Putamen (tissue), 1 donor: ENCODE measurements at regions not wholly inside any gene's neighbourhood (a gene's known extent, or its start where the extent isn't known, plus 50 kb on each side); places are given as distances from the start of the nearest gene placed in this dataset.
"Not testable (repeated sequence)": the region's sequence is repeated elsewhere in the genome, so short reads cannot be mapped to it uniquely, and the experiment has no call there.

Source experiments
- DNase-seq: peaks from one replicate; pipeline ENCODE4 v3.0.0-alpha.2; 2016; ENCODE audit warnings: low spot score

DNA sequence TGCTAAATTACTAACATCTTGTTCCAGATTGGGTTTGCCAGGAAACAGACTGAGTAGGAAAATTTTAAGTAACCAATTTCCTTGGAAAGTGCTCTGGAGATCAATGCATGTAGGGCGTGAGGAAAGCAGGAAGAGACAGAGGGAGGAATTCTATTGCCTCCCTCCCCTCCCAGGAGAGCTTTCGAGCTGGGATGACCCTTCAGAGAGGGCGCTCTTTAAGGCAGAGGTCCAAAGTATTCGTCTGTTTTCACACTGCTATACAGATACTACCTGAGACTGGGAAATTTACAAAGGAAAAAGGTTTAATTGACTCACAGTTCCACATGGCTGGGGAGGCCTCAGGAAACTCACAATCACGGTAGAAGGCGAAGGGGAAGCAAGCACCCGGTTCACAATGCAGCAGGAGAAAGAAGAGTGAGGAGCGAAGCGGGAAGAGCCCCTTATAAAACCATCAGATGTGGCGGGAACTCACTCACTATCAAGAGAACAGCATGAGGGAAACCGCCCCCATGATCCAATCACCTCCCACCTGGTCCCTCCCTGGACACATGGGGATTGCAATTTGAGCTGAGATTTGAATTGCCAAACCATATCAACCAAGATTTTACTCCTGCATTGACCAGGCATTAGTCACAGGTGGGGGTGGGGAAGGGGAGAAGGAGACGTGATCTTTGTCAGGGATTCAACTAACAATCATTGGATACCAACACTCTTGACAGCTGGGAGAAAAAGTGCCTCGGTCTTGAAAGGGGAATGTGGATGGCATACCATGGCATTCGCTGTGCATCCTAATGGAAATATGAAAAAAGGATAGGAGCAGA is 63.8 kb downstream of the SLITRK2 start:
- no peak for DNase-seq

DNA sequence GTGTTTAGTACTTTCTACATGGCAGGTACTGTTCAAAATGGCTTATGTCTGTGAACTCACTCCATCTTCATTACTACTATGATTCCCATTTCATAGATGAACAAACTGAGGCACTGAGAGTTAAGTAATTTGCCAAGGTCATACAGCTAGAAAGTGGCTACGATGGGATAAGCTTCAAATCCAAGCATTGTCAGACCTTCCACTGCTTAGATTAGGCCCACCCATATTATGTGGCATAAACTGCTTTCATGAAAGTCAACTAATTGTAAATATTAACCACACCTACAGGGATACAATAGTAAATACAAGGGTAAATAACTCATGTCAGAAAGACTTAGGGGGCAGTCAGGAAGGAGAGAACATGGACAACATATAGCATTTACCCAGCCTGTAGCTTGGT is 68.8 kb downstream of the SLITRK2 start:
- no peak for DNase-seq

DNA sequence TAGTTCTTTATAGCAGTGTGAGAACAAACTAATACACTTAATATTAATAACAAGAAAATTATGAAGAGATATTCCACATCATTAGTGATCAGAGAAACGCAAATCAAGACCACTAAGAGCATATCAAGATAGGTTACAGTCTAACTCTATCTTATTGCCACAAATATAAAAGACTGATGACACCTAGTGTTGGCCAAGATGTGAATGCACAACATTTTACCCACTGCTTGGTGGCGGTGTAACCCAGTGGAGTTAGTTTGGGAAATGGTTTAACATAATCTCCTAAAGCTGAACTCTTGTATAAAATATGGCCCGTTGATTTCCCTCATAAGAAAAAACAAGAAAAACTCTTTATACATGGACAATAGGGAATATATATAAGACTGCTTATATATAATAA is 92.4 kb downstream of the SLITRK2 start:
- peak; percentile 15 for DNase-seq

DNA sequence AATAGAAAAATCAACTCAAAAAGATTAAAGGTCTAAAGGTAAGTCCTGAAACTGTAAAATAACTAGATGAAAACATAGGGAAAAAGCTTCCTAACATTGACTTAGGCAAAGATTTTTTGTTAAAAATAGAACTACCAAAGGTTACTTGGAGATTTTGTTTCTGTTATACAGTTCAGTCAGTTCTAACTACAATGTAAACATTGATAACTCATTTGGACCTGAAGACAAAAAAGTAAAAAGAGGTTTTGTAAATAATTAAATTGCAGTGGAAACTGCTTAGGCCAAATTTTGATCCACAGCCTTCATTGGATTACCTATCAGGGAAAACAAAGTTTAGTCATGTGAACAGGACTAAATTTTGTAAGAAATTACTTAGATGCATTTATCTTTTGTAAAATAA is 101.8 kb downstream of the SLITRK2 start:
- no peak for DNase-seq

DNA sequence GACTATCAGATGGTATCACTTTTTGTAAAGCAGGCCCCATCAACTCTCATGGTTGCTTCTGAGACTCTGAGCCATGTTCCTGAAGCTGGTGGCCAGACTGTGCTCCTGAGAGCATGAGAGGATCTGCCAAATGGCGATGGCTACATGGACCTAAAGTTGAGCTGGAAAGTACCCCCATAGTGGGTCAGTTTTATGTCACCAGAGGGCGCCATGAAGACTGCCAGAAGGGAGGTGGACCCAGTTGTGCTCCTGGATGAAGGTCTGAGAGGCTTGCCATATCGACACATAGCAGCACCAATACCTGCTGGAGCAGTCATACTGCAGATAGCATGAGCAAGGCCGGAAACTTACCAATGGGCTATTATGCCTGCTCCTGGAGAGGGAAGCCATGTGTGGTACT is 105.7 kb downstream of the SLITRK2 start:
- no peak for DNase-seq

DNA sequence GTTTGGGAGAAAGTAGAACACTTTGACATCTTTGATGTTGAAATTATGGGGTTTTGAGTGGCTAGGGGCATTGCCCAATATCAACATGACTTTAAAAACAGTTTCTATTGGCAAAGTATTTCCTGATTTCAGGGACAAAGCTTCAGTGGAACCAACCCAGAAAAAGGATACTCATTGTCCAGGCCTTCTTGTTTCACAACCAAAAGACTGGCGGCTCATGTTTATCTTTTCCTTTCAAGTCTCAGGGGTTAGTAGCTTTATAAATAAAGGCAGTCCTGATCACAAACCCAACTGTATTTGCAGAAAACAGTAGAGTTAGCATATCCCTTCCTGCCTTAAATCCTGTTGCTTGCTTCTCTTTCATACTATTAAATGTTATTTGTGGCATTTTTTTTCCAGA is 119.1 kb downstream of the SLITRK2 start:
- DNase-seq = no peak

DNA sequence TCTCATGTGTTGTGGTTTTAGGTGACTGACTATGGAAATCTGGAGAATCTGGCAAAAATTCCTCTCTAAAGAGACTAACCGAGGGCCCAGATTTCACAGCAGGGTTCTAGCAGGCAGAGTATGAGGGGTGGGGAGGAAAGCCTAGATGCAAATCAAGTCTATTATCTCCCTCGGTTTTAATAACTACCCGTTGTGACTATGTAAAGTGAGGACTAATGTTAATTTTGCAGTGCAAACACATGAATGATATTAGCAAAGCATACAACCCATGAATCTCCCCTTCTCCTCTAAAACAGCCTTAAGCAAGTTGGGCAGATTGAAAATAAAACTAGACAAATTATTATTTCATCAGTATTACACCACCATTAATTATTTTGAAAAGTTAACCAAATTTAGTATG is 131.4 kb downstream of the SLITRK2 start:
- DNase-seq = no peak

DNA sequence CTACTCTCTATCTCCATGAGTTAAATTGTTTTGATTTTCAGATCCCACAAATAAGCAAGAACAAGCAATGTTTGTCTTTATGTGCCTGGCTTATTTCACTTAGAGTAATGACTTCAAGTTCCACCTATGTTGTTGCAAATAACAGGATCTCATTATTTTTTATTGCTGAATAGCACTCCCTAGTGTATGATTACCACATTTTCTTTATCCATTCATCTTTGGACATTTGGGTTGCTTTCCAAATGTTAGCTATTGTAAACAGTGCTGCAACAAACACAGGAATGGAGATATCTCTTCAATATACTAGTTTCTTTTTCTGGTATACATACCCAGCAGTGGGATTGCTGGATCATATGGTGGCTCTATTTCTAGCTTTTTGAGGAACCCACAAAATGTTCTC is 136.0 kb downstream of the SLITRK2 start:
- no peak for DNase-seq

DNA sequence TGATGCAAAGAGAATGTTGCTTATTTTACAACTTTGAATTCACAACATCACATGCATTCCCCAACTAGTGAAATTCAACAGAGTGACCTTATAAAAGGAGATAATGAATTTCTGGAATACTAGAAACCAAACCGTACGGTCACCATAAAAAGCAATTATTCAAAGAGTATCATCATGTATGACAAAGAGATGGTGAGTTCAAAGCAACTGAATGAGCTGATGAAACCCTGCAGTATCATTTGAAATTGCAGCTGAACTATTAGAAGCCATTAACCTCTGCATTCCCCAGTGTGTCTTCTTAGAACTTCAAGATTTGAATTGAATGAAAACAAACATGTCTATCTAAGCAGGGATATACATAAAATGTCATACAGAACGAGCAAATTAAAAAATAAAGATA is 172.4 kb downstream of the SLITRK2 start:
- no peak for DNase-seq

DNA sequence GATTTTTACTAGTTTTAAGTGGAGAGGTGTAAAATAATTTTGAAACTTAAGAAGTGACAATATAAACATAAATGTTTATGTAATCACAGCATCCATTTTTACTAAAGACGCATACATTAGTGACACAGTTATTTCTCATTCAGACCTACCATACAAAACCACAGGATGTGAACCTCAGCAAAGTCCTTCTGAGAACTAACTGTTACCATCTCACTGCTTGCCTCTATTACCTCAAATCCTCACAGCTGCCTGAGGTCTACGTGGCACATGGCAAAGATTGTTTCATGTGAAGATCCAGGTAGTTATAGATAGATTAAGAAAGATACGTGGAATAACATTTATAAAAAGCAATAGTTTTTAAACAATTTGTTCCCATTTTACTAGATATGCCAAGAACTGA is 189.0 kb downstream of the SLITRK2 start:
- no peak for DNase-seq

DNA sequence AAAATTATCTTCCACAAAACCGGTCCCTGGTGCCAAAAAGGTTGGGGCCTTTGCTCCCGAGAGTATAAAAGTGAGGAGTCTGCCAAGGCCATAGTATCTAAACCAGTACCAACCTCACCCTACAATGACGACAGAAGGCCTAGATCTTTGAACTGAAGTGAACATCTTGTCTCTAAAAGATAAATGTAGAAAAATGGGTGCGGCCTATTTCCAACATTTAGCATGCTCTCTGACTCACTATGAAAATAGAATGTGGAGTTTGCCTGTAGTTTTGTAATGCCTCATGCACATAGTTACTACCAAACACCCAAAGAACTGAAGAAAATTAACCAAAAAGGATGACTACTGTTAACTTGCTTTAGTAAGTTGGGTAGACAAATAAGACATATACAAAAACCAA is 218.4 kb downstream of the SLITRK2 start:
- DNase-seq = no peak

DNA sequence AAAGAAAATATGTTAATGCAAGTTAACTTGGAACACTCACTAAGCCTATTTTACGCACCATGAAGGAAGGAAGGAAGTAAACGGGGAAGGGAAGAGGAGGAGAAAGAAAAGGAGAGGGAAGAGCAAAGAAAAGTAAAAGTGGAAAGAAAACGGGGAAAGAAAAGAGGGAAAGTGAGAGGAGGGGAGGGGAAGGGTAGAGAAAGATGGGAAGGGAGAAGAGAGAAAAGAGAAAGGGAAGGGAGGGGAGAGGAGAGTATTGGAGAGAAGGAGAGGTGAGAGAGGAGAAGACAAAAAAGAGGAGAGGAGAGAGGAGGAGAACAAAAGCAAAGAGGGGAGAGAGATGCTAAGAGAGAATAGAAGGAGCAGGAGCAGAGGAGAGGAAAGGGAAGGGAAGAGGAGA is 224.1 kb downstream of the SLITRK2 start:
- DNase-seq = no peak

DNA sequence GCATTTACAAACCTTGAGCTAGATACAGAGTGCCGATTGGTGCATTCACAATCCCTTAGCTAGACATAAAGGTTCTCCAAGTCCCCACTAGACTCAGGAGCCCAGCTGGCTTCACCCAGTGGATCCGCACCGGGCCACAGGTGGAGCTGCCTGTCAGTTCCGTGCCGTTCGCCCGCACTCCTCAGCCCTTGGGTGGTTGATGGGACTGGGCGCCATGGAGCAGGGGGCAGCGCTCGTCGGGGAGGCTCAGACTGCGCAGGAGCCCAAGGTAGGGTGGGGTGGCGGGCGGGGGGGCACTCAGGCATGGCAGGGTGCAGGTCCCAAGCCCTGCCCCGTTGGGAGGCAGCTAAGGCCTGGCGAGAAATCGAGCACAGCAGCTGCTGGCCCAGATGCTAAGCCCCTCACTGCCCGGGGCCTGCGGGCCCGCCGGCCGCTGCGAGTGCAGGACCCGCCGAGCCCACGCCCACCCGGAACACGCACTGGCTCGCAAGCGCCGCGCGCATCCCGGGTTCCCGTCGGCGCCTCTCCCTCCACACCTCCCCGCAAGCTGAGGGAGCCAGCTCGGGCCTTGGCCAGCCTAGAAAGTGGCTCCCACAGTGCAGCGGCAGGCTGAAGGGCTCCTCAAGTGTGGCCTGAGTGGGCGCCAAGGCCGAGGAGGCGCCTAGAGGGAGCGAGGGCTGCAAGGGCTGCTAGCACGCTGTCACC is 228.5 kb downstream of the SLITRK2 start:
- not testable (repeated sequence) for DNase-seq

DNA sequence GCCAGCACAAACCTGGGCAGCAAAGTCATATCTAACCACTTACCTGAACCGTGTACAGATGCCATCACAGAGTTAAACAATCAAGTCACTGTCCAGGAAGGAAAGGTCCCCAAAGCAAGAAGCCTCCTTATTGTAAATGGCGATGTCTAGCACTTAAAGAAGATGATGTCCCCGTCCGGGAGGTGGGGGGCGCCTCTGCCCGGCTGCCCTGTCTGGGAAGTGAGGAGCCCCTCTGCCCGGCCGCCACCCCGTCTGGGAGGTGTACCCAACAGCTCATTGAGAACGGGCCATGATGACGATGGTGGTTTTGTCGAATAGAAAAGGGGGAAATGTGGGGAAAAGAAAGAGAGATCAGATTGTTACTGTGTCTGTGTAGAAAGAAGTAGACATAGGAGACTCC is 231.9 kb downstream of the SLITRK2 start:
- not testable (repeated sequence) for DNase-seq

DNA sequence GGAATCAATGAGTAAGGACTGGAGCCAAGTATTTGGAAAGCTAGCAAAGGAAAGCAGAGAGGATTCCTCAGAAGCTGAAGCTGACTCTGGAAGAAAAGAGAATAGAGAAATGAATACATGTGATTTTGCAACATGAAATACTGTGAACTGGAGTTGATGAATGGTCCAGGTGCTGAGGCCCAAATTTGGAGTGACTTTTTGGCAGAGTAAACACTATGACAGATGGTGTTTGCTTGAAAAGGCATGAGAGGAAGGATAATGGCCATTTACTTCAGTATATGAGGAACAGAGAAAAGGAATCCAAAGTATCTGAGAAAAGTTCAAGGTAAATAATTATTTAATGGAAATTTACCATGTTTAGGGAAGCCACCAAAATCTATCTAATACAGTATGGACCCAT is 236.7 kb downstream of the SLITRK2 start:
- DNase-seq = no peak

DNA sequence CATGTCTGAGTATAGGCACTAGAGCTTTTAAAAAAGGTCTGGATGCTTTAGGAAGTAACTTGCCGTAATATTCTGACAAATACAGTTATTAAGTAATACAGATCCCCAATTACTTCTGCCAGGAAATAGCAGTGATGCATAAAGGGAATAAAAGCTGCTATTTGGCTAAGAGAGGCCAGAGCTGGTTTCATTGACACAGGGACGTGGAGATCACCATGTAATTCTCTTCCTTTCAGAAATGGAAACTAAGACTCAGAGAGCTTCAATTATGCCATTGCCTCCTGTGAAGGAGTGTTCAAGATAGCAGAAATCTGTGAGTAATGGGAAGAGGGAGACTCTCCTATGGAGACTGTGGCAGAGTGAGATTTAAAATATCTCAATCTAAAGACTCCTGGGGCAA is 238.1 kb downstream of the SLITRK2 start:
- DNase-seq = no peak

DNA sequence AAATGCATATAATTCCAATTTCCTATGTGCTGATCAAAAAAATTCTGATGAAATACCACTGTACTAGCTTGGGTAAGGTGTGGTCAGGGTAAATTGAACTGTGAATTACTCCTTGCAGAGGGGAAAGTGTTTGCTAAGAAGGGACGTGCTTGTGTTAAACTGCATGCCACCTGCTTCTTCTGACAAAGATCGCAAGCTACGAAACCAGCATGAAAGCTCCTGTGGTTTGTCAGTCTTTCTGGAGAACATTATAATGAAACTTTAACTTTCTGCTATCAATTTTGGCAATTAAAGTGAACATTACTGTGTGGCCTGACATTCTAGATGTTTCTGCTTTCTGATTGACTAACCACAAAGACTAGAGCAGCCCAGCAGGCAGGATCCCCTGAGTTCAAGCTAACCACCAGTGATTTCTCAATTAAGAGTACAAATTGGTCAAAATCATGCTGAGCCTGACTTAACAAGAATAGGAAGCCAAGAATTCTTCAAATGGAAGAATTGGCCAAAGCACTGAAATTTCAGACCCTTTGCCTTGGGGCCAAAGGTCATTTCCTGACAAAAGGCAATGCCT is 239.0 kb downstream of the SLITRK2 start:
- DNase-seq = no peak

DNA sequence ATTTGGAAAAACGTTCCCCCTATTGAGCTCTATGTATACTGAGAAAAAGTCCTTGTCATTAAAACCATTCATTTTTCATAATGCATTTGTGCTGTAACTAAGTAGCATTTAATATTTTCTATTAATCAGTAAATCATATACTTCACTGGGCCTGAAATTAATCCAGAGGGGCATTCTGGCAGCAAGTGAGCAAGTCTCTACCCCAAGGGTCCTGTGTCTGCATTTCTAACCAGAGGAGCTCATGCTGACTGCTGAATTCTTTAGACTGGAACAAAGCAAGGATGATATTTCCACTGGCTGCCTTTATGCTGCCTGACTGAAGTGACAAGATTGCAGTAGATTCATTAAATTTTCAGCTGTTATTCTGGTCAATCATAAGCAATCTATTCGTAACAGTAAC is 246.5 kb downstream of the SLITRK2 start:
- no peak for DNase-seq

DNA sequence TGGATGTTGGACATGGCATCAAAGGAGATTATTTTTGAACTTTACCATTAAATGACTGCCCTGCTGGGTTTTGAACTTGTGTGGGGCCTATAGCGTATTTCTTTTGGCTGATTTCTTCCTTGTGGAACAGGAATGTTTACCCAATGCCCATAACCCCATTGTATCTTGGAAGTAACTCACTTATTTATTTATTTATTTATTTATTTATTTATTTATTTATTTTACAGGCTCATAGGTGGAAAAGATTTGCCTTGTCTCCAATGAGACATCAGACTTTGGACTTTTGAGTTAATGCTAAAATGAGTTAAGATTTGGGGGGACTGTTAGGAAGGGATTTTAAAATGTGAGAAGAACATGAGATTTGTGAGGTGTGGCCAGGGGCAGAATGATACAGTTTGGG is 273.1 kb downstream of the SLITRK2 start:
- DNase-seq = no peak

DNA sequence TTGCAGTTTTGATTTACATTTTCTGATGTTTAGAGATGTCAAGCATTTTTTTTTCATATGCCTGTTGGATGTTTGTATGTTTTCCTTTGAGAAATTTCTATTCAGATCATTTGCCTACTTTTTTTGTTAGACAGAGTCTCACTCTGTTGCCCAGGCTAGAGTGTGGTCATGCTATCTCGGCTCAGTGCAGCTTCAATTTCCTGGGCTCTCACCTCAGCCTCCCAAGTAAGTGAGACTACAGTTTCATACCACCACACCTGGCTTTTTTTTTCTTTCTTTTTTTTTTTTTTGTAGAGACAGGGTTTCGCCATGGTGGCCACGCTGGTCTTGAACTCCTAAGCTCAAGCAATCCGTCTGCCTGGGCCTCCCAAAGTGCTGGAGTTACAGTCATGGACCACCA is 291.7 kb downstream of the SLITRK2 start:
- DNase-seq = no peak

DNA sequence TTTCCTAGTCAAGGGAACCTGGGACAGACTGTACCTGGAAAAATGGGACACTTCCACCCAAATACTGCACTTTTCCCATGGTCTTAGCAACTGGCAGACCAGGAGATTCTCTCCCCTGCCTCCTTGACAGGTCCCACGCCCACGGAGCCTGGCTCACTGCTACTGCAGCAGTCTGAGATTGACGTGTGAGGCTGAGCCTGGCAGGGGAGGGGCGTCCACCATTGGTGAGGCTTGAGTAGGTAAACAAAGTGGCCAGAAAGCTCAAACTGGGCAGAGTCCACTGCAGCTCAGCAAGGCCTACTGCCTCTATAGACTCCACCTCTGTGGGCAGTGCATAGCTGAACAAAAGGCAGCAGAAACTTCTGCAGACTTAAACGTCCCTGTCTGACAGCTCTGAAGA is 301.4 kb downstream of the SLITRK2 start:
- DNase-seq = not testable (repeated sequence)

DNA sequence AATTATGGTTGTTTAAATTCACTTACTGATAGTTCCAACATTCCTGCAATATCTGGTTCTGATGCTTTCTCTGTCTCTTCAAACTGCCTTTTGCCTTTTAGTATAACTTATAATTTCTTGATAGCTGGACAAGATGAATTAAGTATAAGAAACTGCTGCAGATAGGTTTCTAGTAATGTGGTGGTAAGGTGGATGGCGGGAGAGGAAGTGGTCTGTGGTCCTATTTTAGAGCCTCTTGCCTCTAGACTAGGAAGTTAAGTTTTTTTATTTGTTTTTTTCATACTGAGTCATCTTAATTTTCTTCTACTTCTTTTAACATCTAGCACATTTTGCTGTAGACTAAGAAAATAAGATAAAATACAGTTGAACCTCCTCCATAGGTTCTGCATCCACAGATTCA is 310.0 kb downstream of the SLITRK2 start:
- no peak for DNase-seq

DNA sequence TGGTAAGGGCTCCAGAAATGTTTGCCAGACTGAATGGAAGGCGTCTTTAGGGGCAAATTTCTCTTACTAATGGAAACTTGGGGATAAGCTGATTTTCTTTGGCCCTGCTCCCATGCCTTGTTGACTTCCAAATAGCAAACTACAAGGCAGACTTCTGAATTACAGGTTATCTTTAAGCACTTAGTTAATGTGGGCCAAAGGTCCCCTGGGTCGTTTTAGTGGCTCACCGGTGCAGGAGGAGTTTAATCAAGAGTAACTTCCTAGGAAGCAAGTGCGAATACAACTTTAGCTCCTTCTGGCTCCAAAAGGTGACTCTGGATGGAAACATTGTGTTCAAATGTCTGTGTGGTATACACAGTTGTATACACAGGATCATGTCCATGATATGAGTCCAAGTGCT is 323.6 kb downstream of the SLITRK2 start:
- no peak for DNase-seq
